Colon (tissue), 2 donors: ENCODE measurements at regions not wholly inside any gene's neighbourhood (a gene's known extent, or its start where the extent isn't known, plus 50 kb on each side); places are given as distances from the start of the nearest gene placed in this dataset.
A peak's percentile ranks its signal among the peaks of the same experiment; 100 is the strongest.

Source experiments
- FAIRE-seq: peaks from 2 replicates; lab custom pipeline; 2012; peaks lifted over from hg19 to GRCh38; lab: Jason Lieb, UNC
- donor health status: control.
- donor health status: control.

DNA sequence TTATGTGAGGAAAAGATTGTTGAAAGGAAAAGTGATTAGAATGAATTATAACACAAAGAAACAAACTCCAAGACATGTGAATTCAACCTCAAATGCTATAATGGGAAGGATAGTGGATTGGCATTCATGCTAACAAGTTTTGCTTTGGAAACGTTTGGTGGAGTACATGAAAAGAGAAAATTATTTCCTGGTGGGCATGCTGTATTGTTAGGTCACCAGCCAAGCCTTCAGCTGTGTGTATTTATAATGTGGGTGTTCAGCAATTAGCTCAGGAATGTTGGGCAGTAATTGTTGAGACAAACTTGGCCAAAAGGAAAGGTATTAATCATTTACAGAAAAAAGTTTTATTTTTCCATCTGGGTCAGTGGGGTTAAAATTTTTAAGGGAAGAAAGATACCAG, 198.9 kb upstream of the ARSJ start:
- FAIRE-seq = no peak

DNA sequence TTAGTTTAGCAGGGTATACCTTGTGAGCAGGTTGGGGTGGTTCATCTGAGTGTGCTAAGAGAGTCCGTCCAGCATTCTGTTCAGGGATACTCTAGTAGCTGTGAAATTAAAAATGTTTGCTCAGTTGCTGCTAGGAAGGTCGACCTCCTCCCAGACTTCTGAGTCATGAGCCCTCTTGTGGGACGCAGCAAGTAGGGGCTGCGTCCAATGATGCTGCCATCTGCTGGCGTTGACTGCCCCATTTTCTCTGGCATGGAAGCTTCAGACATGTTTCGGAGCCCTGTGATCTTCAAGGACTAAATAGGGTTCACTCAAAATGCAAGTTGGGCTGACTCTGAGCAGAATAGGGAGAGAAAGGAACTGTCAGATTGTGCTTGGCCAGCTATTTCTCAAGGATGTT, 201.0 kb upstream of the ARSJ start:
- no peak for FAIRE-seq

DNA sequence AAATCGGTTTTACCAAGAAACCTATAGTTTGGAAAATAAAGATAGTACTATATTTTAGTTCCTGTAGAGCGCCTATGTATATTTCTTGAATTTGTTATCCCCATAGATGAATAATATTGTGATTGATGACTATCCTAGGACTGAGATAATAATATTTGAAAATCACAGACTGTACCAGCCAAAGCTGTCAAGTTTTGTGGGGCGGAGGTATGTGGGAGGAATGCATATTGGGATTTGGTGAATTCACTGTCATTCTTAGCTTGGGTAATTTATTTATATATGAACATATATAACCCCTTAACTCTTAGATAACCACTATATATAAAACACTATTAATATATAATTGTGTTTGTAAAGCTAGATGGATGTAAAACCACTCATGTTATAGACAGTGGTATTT, 205.5 kb upstream of the ARSJ start:
- FAIRE-seq = no peak

DNA sequence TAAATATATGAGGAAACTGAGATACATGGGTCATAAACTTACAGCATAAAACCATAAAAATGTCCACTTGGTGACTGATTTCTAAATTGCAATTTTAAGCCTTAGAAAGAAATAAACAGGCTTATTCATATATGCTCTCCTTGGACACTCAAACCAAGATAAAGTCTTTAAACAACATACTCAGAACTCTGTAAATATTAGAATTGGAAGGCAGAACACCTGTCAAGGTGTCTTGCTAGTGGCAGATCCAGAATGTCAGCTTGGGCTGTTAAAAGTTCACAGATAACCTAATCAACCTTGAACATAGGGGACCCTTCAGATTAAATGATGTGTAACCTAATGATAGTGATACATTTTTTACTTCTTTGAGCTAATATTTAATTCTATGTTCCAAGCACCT, 208.1 kb upstream of the ARSJ start:
- no peak for FAIRE-seq

DNA sequence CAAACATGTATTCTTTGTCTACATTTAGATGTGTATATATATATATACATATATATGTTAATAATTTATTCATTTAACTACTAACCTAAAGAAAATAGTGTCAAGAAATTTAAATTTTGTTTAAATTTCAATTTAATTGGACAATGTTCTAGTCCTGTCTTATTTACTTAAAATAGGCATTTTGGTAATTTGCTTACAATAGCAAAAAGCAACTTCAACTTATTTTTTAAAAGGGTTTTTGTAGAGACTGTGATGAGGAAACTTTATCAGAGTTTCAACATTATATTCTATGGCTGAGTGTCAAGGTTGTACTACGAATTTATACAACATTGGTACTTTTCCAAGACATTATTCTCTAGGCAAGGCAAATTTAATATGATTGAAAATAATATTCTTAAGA, 212.0 kb upstream of the ARSJ start:
- peak; percentile 61 for FAIRE-seq

DNA sequence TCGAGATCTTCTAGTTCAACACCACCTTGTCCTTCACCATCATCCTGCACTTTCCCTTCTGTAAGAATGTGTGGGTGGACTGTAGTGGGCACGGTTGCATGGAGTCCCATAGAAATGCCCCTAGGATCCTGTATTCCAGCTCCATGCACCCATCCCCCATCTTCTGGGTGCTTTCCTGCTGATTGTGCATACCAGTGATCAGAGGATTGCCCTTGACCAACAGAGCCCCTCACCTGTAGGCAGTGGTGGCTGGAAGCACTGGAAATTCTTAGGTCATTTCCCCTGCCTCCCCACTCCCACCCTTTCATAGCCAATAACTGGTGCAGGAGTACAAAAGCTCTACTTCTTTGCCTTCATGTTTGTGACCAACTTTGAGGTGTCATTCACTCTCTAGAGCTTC, 213.4 kb upstream of the ARSJ start:
- no peak for FAIRE-seq

DNA sequence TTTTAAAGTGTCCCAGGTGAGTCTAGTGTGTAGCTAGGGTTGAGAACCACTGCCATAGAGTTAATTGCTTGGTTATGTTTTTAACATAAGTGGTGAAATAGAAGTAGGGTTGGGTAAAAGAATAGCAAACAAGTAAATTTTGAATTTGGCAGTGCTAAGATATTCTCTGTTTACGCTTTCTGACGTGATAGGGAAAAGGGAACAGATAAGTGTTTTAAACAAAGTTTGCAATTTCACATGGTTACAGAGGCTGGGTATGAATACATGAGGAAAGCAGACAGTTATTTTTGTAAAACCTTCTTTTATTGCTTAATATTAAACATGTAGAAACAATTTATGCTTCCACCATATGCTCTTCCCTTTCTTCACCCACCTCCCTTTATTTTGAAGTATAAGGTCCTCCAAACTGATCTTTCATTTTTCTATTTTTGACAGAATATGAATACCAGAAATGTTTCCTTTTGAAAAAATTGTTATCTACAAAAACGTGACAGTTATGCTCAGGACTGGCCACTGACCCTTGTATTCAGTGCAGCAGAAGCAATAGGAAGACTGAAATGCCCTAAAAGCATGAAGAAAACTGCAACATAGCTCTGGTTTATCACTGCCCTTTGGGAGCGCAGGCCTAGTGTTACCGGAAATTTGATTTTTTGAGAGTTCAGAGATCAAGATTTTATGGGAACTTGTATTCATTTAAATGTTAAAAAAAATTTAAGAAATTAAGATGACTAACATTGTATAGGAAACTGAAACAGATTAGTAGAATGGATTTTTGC, 214.4 kb upstream of the ARSJ start:
- FAIRE-seq = no peak

DNA sequence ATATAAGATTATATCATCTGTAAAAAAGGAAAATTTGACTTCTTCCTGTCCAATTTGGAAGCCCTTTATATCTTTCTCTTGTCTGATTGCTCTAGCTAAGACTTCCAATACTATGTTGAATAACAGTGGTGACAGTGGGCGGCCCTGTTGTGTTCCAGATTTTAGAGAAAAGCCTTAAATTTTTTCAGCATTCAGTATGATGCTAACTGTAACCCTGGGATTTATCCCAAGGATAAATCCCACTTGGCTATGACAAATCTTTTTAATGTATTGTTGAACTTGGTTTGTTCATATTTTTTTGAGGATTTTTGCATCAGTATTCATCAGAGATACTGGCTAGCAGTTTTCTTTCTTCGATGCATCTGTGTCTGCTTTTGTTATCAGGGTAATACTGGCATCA, 217.2 kb upstream of the ARSJ start:
- FAIRE-seq = no peak

DNA sequence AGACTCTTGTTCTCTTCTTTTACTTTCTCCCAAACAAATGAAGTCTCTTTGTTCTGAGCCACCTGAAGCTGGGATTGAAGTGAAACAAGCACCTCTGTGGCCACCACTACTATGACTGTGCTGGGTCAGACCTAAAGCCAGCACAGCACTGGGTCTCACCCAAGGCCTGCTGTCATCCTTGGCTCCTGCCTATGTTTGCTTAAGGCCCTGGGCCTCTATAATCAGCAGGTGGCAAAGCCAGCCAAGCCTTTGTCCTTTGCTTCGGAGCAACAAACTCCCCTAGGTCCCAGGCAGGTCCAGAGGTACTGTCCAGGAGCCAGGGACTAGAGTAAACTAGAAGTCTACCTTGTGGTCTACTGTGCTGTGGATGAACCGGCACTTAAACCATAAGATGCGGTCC, 220.6 kb upstream of the ARSJ start:
- FAIRE-seq = no peak

DNA sequence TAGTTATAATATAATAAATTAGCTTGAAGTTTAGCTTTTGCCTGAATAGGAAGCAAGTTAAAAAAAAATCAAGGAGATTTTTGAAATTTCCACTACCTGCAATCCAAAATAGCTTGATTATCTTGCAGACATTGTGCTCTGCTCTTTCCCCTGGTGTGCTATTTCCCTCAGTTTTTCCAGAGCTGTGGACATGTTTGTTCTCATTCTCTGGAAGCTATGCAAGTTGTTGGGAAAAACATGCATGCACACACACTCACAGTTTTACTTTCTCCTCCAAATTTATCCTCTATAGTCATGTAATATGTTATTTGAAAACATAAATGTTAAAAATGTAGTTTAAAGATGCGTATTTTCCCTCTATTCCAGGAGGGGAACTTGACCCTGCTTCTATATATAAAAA, 225.8 kb upstream of the ARSJ start:
- FAIRE-seq = no peak

DNA sequence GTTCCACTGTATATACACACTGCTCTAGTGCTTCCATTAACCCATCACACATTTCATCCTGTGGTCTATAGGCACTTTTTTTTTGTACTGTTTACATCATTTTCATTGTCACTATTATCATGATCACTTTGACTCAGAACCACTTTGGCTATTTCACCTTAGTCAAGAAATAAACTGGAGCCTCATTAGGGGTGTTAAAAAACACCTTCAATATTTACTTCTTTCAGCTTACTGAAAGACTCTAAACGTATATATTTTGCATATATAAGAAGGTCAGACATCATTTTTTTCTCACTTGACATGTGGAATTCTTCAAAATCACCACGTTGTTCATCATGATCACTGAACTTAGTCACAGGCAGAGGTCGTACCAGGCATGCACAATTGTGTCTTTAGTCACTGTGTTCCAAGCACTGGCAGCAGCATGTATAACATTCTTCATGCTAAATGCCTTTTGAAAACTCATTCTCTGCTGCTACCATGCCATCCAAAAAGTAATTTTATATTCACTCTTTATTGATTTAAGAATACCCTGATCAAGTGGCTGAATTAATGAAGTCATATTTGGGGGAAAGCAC, 229.2 kb upstream of the ARSJ start:
- FAIRE-seq = no peak

DNA sequence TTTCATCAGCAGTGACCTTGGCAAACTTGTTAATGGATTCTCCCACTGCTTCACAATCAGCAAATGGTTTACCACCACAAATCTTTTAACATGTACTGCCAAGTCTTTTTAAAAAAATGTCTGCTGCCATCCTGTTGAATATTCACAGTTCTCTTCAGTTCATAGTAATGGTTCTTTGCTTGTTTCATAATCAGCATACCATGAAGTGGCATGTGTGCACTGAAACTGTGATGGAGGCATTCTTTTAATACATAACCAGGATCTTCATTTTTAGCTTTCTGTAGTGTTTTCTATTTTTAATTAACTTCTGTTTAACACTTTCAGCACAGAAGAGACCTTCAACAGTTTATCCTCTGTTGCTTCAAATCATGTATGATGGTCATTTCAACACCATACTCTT, 230.1 kb upstream of the ARSJ start:
- no peak for FAIRE-seq

DNA sequence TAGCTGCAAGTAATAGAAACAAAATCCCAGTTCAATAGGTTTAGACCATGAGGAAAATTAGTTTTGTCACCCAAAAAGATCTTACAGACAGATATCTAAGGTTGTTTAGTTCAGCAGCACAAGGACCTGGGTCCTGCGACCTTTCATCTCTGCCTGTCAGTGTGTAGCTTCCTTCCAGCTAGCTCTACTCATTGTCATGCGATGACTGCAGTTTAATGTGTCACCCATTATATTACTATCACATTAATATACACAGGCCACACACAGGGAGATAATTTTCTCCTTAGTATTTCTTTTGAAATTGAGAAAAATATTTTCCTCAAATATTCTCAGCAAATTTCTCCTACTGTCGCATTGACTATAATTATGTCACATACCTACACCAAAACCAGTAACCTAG, 232.1 kb upstream of the ARSJ start:
- FAIRE-seq = no peak

DNA sequence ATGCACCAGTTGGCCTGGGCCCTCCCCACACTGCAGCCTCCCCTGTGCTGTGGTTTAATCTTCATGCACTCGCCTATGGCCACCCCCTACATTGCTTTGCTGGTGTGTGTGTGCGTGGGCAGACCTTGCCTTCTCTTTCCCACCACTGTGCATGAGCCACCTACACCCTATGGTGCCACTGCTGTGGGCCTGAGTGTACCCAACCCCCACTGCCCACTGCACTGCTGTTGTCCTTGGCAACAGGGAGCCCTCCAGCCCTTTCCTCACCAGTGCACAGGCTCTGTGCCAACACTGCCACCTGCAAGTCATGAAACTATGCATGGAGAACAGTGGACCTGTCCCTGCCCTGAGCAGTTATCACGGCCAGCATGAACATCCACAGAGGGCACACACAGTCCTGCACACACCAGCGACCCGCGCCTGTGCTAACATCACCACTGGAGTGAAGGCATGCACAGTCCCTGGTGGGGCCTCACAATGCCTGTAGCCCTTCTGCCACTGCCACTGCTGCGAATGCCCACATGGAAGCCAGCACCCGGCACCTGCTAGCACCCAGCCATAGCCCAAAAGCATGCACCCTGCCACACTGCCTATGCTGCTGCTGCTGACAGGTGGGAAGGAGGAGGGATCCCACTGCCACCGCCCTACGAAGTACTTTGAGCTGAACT, 237.8 kb upstream of the ARSJ start:
- no peak for FAIRE-seq

DNA sequence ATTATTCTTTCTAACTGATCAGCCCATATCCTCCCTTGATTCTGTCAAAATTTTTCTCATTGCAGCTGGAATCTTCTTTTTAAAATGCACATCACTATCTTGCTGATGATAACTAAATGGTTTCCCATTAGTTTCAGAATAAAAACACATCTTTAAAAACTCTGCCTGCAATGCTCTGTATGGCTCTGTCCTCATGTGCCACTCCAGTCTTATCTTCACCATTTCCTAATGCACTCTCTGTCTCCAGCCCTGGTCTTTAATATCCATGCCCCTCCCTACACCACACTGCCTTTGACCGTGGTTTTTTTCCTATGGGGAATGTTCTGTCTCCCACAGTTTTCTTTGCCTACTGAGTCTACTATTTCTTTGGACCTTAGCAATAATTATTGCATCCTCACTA, 244.1 kb upstream of the ARSJ start:
- no peak for FAIRE-seq

DNA sequence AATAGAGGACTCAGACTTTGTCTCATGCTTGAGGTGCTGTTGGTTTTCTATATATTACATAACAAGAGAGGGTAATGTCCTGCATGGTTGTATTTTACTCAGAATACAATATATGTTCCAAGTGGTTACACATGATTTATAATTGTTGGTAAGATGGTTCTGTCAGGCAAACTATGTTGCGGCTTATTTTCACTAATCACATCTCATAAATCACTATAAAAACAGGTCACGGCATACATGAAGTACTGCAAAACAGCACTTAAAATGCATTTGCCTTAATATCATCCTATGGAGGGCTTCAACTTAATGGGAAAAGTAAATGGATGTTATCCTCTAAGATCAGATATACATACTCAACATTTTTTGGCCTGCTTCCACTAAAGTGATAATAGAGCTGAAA, 246.0 kb upstream of the ARSJ start:
- no peak for FAIRE-seq

DNA sequence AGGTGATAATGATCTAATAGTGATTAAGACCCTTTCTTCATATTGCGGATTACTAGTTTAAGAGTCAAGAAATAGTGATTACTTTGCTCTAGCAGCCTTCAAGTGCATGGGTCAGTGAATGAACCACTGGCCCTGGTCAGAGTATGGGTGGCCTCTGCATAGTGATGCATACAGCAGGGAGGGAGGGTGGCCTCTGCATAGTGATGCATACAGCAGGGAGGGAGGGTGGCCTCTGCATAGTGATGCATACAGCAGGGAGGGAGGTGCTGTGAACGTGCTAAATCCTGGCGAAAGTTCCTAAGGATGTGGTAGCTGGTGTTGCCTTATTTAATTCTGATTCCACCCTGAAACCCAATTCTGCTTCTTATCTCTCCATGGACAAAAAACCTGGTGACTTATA, 246.7 kb upstream of the ARSJ start:
- no peak for FAIRE-seq

DNA sequence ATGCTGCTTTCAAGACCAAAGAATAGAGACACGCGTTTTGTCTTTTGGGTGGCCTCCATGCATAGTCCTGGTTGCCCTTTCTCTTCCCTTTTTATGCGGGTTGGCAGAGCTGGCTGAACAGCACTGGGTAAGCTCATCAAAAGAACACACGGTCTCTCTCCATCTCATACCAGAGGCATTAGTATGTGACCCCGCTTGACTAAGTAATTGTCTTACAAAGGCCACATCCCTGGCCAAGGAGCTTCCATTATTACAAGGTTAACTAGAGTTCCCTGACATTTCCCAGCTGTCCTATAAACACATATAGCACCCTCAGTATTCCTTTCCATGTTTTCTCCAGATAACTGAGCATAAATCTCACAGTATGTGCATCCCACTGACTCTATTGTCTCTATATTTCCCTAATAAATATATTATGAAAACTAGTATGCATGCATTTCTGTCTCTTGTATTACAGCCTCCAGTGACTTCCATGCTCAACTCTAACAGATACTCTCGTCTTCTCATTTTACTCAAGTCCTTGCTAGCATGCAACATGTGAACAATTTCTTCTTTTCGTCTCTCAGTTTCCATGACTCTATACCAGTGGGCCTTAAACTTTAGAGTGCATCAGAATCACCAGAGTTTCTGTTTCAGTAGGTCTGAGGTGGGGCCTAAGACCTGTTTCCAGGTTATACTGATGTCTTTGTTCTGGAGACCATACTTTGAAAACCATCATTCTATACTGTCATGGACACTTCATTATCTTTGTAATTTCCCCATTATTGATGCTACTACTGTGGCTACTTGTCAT, 247.7 kb upstream of the ARSJ start:
- FAIRE-seq = no peak

DNA sequence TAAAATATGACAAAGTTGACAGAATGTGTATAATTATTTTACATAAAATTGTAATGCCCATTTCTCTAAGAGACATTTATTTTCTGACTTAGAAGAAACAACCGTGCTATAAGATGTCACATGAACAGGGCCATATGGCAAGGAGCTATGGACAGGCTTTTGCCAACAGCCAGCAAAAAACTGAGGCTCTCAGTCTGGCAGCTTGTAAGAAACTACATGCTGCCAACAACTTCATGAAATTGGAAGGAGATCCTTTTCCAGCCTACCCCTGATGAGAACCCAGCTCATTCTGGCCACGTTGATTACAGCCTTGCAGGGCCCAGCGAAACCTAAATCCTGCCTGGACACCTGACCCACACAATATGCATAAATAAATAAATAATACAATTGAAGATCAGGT, 250.3 kb upstream of the ARSJ start:
- FAIRE-seq = no peak

DNA sequence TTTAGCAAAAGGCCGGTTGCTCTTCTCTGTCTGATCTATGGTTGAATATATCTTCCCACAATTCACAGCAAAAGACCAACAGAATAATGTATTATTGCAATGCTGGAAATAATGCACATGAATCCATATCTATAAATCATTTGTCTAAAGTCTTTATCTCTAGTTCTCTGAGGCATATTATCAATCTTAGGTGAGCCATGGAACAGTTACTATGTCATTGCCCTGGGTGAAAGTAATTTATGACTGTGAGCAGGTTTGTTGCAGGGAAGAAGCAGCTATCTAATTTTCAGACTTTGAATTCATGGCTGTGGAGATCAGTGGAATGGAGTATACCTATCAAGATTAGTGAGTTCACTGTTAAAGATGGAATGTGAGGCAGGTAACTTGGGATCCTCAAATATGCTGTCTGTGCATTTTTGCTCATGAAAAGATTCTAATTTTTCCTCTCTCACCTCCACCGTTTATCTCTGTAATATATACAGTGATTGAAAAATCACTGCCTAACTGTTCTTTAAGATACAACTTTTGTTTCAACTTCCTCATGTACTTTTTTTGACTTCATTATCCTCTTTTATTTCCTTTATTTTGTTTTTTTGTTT, 256.8 kb upstream of the ARSJ start:
- no peak for FAIRE-seq

DNA sequence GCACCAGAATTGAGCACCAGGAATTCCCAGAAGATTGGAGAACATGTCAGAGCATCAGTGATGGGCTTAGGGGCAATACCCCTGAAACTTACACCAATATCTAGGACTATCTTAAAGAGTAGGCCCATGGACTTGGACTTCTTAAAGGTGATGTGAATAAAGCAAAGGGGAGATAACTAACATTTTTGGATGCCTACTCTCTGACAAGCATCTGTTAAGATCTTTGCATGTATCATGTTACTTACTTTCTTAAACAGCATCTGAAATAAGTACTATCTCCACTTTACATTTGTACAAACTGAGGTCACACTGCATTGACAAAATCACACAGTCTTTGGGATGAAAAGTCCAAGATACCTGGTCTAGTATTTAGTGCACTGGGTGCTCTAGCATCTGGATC, 258.6 kb upstream of the ARSJ start:
- no peak for FAIRE-seq

DNA sequence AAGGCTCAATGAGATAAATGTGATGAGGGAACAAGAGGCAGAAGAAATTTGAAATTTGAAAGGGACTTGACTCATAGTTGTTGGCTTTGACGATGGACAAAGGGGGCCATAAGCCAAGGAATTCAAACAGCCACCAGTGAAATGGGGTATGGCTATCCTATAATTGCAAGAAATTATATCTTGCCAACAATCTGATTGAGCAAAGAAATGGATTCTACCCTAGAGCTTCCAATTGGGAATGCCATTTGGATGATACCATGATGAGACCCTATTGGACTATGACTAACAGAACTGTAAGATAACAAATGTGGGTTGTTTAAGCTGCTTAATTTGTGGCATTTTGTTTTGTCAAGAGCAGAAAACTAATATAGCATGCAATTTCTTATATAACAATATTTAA, 270.1 kb upstream of the ARSJ start:
- FAIRE-seq = no peak

DNA sequence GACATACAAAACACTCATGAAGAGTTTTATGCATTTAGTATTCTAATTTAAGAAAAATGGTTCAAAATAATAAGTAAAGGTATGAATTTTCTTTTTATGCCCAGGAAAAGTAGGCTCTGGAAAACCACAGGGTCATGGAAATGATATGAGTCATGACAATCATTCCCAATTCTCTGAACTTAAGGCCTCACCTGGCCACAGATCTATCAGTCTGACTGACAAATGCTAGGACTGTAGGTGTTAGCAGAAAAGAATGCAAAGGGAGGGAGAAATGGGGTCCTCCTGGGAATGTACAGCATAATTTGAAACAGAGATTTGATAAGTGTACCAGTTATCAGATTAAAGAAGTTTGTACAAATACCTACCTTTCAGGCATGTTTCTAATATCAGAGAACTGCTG, 270.5 kb upstream of the ARSJ start:
- FAIRE-seq = no peak
